Adrenal gland (tissue), 5 donors: ENCODE measurements at regions not wholly inside any gene's neighbourhood (a gene's known extent, or its start where the extent isn't known, plus 50 kb on each side); places are given as distances from the start of the nearest gene placed in this dataset.

Source experiments
- POLR2A ChIP-seq, 2 donors: fragments of 450-650 bp; IDR thresholded peaks; one replicate each; pipeline ENCODE4 v1.6.1; 2017; ENCODE audit warnings: antibody characterized with exemption in 2 of 2, mild to moderate bottlenecking in 2 of 2, moderate library complexity in 1 of 2
- TF ChIP-seq, protein P1 (sequence below), 6 experiments: fragments of 450-650 bp in 4 of 6; fragments of 200-600 bp in 2 of 6; sonication (generic) in 1 of 6; IDR thresholded peaks; 1 replicate in 5 of 6; 2 replicates in 1 of 6; pipeline versions ENCODE4 v1.5.1 to v1.8.0; 2016 to 2021; ENCODE audit warnings: antibody characterized with exemption in 6 of 6, mild to moderate bottlenecking in 2 of 6, moderate library complexity in 1 of 6
- donor health status: DM: no; HTN: no; CAD: no.

DNA sequence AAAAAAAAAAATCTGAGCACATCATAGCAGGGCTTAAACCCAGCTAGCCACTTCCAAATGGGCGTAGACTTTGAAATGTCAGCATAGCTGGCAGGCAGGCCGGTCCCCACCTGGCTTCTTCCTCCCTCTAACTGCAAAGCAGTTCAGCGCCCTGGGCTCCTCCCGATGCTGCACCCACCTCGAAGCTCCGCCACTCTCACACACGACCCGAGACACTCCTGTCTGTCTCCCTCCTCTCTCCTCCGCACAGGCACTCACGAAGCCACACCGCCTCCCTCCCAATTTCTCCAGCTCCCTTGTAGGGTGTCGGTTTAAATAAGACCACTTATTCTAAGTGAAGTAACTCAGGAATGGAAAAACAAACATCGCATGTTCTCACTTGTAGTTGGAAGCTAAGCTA, 301.3 kb downstream of the NPHP4 start:
- TF ChIP-seq, protein P1, sequence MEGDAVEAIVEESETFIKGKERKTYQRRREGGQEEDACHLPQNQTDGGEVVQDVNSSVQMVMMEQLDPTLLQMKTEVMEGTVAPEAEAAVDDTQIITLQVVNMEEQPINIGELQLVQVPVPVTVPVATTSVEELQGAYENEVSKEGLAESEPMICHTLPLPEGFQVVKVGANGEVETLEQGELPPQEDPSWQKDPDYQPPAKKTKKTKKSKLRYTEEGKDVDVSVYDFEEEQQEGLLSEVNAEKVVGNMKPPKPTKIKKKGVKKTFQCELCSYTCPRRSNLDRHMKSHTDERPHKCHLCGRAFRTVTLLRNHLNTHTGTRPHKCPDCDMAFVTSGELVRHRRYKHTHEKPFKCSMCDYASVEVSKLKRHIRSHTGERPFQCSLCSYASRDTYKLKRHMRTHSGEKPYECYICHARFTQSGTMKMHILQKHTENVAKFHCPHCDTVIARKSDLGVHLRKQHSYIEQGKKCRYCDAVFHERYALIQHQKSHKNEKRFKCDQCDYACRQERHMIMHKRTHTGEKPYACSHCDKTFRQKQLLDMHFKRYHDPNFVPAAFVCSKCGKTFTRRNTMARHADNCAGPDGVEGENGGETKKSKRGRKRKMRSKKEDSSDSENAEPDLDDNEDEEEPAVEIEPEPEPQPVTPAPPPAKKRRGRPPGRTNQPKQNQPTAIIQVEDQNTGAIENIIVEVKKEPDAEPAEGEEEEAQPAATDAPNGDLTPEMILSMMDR (IDR thresholded peaks at IDR 0.05): no peak
- no peak for TF ChIP-seq POLR2A (IDR thresholded peaks at IDR 0.05)
